ENCODE measurements at regions not wholly inside any gene's neighbourhood (a gene's known extent, or its start where the extent isn't known, plus 50 kb on each side); places are given as distances from the start of the nearest gene placed in this dataset.
A peak's percentile ranks its signal among the peaks of the same experiment; 100 is the strongest.

DNA sequence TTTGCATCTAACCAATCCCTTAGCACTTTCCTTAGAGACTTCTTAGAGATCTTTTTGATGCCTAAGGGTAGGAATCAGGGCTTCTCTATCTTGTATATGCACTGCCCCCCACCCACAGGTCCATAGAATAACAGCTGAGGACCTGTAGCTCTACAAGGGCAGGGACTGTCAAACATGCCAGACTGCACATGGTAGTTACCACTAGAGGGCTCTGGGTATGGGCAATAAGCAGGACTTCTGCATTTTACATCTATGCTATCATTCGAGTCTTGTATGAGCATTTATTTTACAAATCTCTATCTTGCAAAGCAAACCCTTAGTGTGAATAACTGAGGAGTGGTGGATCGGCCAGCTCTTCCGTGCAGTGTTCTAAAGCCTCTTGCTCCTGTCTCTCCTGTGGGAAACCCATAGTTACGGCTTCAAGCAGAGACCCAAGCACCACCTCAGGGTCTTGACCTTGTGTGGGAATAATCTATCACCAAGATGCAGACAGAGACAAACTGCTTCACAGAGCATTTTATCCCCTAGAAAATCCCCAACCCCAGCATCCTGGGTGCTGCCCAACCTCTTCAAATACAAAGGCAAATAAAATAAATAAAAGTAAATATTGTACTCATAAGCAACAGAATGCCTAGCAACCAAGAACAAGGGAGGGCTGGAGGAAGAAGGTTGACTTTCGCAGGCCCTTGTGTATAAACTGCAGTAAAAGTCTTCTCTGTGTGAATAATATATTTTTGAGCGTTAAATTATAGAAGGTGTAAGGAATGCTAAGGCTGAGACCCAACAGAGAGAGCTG, 219.3 kb downstream of the WDR11 start:
- no peak for DNase-seq (ENCODE audit: low read depth, low spot score)
- no peaks in the 10 kb centered on the region for H3K9me3 ChIP-seq (ENCODE audit: insufficient read depth, low read length)
- H3K4me1 ChIP-seq (ENCODE audit: insufficient read depth, insufficient read length): no peaks in the 10 kb centered on the region
- no peak overlapping the region for H3K9ac ChIP-seq (ENCODE audit: insufficient read length, low read depth)
- TF ChIP-seq SUZ12 (IDR thresholded peaks at IDR 0.05; ENCODE audit: extremely low read depth, insufficient read depth, insufficient read length): no peak
- no peak for TF ChIP-seq YY1 (IDR thresholded peaks at IDR 0.05; ENCODE audit: insufficient read depth, insufficient read length)
- no peak for TF ChIP-seq ZNF274 (IDR thresholded peaks at IDR 0.05; ENCODE audit: low read depth, low read length)
- H3K36me3 ChIP-seq (ENCODE audit: insufficient read depth, insufficient read length, low read length): no peaks in the 10 kb centered on the region
- H3K4me3 ChIP-seq (ENCODE audit: insufficient read length, low read depth): no peak overlapping the region
- no peaks in the 10 kb centered on the region for H3K27me3 ChIP-seq (ENCODE audit: insufficient read depth, insufficient read length)

DNA sequence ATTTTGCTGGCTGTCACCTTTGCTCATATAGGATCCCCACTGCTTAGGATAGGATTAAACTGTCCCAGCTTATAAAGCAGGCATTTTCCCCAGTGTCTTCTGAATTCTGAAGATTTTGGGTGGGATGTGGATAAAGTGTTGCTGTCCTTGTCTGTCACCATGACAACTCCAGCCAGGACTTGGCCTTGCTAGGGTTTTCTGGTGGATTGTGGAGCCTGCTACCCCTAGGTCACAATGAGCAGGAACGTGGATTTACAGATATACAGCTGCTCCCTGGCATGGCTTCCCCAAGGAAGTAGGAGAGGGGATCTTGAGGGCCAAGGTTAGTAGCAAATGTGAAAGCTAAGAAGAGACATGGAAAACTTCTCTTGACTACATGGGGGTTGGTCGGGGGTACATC, 220.7 kb downstream of the WDR11 start:
- DNase-seq (ENCODE audit: low read depth, low spot score): no peak
- H3K4me3 ChIP-seq (ENCODE audit: insufficient read length, low read depth): no peak overlapping the region
- TF ChIP-seq ZNF274 (IDR thresholded peaks at IDR 0.05; ENCODE audit: low read depth, low read length) (no peak), SUZ12 (IDR thresholded peaks at IDR 0.05; ENCODE audit: extremely low read depth, insufficient read depth, insufficient read length) (no peak), YY1 (IDR thresholded peaks at IDR 0.05; ENCODE audit: insufficient read depth, insufficient read length) (no peak)
- peaks cover 4% of the 10 kb centered on the region for H3K27me3 ChIP-seq (ENCODE audit: insufficient read depth, insufficient read length)
- H3K4me1 ChIP-seq (ENCODE audit: insufficient read depth, insufficient read length): no peaks in the 10 kb centered on the region
- H3K9me3 ChIP-seq (ENCODE audit: insufficient read depth, low read length): no peaks in the 10 kb centered on the region
- no peak overlapping the region for H3K9ac ChIP-seq (ENCODE audit: insufficient read length, low read depth)
- H3K36me3 ChIP-seq (ENCODE audit: insufficient read depth, insufficient read length, low read length): no peaks in the 10 kb centered on the region

DNA sequence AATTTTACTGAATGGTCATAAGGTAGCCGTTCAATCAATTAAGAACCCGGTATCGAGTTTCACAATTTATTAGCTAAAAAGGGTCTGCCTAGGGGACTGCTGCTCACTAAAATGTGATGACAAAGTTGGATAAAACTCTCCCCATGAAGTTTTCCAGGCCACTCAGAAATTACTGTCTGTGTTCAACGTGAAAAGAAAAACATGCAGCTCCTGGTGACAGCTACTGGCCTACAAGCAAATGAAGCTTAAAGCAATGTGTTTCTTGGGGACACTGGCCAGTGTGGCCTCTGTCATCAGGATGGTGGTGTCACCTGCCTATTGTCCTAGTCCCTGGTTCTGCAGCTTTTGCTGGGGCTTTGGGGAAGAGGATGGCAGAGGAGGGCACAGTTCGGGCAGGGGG, 222.6 kb downstream of the WDR11 start:
- H3K4me1 ChIP-seq (ENCODE audit: insufficient read depth, insufficient read length): no peaks in the 10 kb centered on the region
- H3K9ac ChIP-seq (ENCODE audit: insufficient read length, low read depth): no peak overlapping the region
- H3K4me3 ChIP-seq (ENCODE audit: insufficient read length, low read depth): no peak overlapping the region
- H3K9me3 ChIP-seq (ENCODE audit: insufficient read depth, low read length): no peaks in the 10 kb centered on the region
- TF ChIP-seq YY1 (IDR thresholded peaks at IDR 0.05; ENCODE audit: insufficient read depth, insufficient read length): no peak
- TF ChIP-seq ZNF274 (IDR thresholded peaks at IDR 0.05; ENCODE audit: low read depth, low read length): no peak
- TF ChIP-seq SUZ12 (IDR thresholded peaks at IDR 0.05; ENCODE audit: extremely low read depth, insufficient read depth, insufficient read length): no peak
- H3K27me3 ChIP-seq (ENCODE audit: insufficient read depth, insufficient read length): peaks cover 4% of the 10 kb centered on the region
- no peaks in the 10 kb centered on the region for H3K36me3 ChIP-seq (ENCODE audit: insufficient read depth, insufficient read length, low read length)
- no peak for DNase-seq (ENCODE audit: low read depth, low spot score)

DNA sequence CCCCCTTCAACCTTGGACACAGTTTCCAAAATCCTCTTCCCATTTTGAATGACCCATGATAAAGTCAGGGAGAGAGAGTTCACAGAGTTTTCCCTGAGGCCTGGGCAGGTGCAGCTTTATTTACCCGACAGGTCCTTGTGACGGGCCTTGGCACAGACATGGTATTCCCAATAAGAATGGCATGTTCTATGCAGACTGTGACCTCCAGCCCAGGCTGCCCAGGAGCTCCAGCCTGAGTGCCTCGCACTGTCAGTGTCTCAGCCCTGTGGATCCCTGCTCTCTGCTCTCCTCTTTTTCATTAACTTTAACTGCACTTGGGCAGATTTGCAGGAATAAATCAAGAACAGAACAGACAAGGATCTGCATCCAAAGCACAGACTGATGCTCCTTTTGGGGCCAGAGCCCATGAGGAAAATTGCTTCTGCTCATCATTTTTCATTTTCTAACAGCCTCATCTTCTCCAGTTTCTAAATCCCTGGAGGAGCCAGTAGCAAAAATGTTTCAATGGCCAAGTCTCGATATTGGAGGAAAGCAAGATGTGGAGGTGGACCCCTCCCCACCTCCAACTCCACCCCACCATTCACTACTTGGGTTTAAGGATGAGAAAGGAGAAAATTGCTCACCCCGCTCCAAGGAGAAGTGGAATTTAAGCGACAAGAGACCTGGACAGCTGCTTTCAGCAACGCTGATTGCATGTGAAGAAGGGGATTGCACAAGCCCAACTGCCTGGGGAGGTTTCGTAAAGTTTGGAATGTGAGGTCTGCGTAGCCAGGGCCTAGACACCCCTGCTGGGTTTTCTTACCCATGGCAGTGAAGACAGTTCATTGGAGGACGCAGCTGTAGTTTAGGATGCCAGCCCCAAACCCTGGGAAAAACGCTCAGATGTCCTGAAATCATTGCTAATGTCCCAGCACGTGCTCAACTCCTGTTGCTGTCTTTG, 225.9 kb downstream of the WDR11 start:
- H3K4me3 ChIP-seq (ENCODE audit: insufficient read length, low read depth): no peak overlapping the region
- H3K4me1 ChIP-seq (ENCODE audit: insufficient read depth, insufficient read length): no peaks in the 10 kb centered on the region
- no peaks in the 10 kb centered on the region for H3K9me3 ChIP-seq (ENCODE audit: insufficient read depth, low read length)
- H3K27me3 ChIP-seq (ENCODE audit: insufficient read depth, insufficient read length): peaks cover 4% of the 10 kb centered on the region
- no peak overlapping the region for H3K9ac ChIP-seq (ENCODE audit: insufficient read length, low read depth)
- DNase-seq (ENCODE audit: low read depth, low spot score): peak; percentile 36
- no peaks in the 10 kb centered on the region for H3K36me3 ChIP-seq (ENCODE audit: insufficient read depth, insufficient read length, low read length)
- TF ChIP-seq YY1 (IDR thresholded peaks at IDR 0.05; ENCODE audit: insufficient read depth, insufficient read length): no peak
- TF ChIP-seq ZNF274 (IDR thresholded peaks at IDR 0.05; ENCODE audit: low read depth, low read length): no peak
- no peak for TF ChIP-seq SUZ12 (IDR thresholded peaks at IDR 0.05; ENCODE audit: extremely low read depth, insufficient read depth, insufficient read length)

DNA sequence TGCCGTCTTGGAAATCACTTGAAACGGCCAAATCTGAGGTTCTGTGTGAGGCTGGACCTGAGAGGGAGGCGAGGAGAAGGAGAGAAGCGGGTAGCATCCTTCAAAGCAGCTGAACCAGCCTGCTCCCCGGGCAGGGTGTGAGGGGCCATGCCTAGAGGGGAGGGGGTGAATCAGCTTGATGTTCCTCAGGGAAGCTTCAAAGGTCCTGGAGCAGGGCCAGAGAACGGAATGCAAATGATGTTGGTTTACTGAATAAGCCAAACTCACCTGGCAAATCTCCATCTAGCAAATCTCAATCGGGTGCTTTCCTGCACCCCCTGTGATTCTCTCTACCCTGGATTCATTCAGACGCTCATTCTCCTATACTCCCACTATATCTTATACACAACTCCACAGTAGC, 226.9 kb downstream of the WDR11 start:
- H3K27me3 ChIP-seq (ENCODE audit: insufficient read depth, insufficient read length): peaks cover 4% of the 10 kb centered on the region
- H3K4me1 ChIP-seq (ENCODE audit: insufficient read depth, insufficient read length): no peaks in the 10 kb centered on the region
- H3K9me3 ChIP-seq (ENCODE audit: insufficient read depth, low read length): no peaks in the 10 kb centered on the region
- TF ChIP-seq SUZ12 (IDR thresholded peaks at IDR 0.05; ENCODE audit: extremely low read depth, insufficient read depth, insufficient read length) (no peak), YY1 (IDR thresholded peaks at IDR 0.05; ENCODE audit: insufficient read depth, insufficient read length) (no peak), ZNF274 (IDR thresholded peaks at IDR 0.05; ENCODE audit: low read depth, low read length) (no peak)
- DNase-seq (ENCODE audit: low read depth, low spot score): no peak
- H3K4me3 ChIP-seq (ENCODE audit: insufficient read length, low read depth): no peak overlapping the region
- H3K36me3 ChIP-seq (ENCODE audit: insufficient read depth, insufficient read length, low read length): no peaks in the 10 kb centered on the region
- H3K9ac ChIP-seq (ENCODE audit: insufficient read length, low read depth): no peak overlapping the region

DNA sequence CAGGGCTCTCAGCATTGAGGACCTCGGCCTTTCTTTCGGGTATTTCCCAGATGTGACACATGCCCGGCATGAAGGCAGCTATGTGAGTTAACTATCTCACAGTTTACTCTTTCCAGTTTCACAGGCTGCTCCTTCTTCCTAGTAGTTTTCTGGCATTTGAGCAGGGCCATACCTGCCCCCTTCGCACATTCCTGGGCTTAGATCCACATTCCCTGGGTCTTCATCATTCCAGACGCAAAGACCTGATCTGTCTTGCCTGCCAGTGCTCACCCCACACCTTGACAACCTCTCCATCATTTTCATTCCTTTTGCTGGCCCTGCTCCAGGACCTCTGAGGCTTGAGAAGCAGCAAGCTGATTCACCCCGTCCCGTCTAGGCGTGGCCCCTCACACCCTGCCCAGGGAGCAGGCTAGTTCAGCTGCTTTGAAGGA, 227.5 kb downstream of the WDR11 start:
- Histone ChIP-seq H3K4me3 (ENCODE audit: insufficient read length, low read depth) (no peak overlapping the region), H3K9me3 (ENCODE audit: insufficient read depth, low read length) (no peaks in the 10 kb centered on the region), H3K36me3 (ENCODE audit: insufficient read depth, insufficient read length, low read length) (no peaks in the 10 kb centered on the region), H3K27me3 (ENCODE audit: insufficient read depth, insufficient read length) (peaks cover 4% of the 10 kb centered on the region), H3K9ac (ENCODE audit: insufficient read length, low read depth) (no peak overlapping the region), H3K4me1 (ENCODE audit: insufficient read depth, insufficient read length) (no peaks in the 10 kb centered on the region)
- DNase-seq (ENCODE audit: low read depth, low spot score): no peak
- TF ChIP-seq YY1 (IDR thresholded peaks at IDR 0.05; ENCODE audit: insufficient read depth, insufficient read length) (no peak), SUZ12 (IDR thresholded peaks at IDR 0.05; ENCODE audit: extremely low read depth, insufficient read depth, insufficient read length) (no peak), ZNF274 (IDR thresholded peaks at IDR 0.05; ENCODE audit: low read depth, low read length) (no peak)

DNA sequence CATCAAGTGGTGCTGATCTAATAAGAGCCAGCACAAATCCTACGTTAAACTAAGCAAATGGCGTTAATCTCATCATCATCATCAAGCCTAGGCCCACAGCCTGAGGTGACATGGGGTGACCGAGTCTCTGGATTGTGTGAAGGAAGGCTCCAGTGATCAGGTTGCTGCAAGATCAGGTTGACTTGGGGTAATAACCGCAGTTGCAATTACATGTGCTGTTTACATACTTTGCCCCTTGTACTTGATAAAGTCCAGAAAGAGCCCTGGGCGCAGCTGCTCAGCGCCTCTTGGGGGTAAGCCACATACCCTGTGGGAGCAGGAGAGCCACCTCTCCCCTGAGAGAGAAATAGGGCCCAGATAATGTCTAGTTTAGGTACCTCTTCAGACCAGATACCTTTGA, 228.1 kb downstream of the WDR11 start:
- TF ChIP-seq ZNF274 (IDR thresholded peaks at IDR 0.05; ENCODE audit: low read depth, low read length): no peak
- TF ChIP-seq SUZ12 (IDR thresholded peaks at IDR 0.05; ENCODE audit: extremely low read depth, insufficient read depth, insufficient read length): no peak
- no peak for TF ChIP-seq YY1 (IDR thresholded peaks at IDR 0.05; ENCODE audit: insufficient read depth, insufficient read length)
- Histone ChIP-seq H3K4me1 (ENCODE audit: insufficient read depth, insufficient read length) (no peaks in the 10 kb centered on the region), H3K36me3 (ENCODE audit: insufficient read depth, insufficient read length, low read length) (no peaks in the 10 kb centered on the region), H3K27me3 (ENCODE audit: insufficient read depth, insufficient read length) (peaks cover 4% of the 10 kb centered on the region), H3K4me3 (ENCODE audit: insufficient read length, low read depth) (no peak overlapping the region), H3K9me3 (ENCODE audit: insufficient read depth, low read length) (no peaks in the 10 kb centered on the region), H3K9ac (ENCODE audit: insufficient read length, low read depth) (no peak overlapping the region)
- DNase-seq (ENCODE audit: low read depth, low spot score): no peak
